ENCODE measurements at regions not wholly inside any gene's neighbourhood (a gene's known extent, or its start where the extent isn't known, plus 50 kb on each side); places are given as distances from the start of the nearest gene placed in this dataset.

DNA sequence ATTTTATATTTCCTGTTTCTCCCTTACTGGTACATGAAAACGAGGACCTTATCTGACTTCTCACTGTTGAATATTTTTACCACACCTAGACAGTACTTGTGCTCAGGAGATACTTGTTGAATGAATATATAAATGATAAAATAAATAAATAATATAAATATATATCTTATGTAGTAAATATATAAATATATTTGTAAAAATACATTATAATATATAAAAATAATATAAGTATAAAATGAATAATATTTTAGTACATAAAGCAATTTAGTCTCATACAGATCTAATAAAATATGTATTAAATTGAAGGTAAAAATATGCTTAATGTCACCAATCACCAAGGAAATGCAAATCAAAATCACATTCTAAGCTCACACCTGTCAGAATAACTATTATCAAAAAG lies 360.6 kb downstream of the EFNA5 start:
- intact Hi-C loops (cut with DNase I): no loop called here
- H3K27me3 ChIP-seq: no peaks in the 10 kb centered on the region
- H3K4me1 ChIP-seq: no peaks in the 10 kb centered on the region
- no peak overlapping the region for H3K4me3 ChIP-seq
- TF ChIP-seq, protein P1, sequence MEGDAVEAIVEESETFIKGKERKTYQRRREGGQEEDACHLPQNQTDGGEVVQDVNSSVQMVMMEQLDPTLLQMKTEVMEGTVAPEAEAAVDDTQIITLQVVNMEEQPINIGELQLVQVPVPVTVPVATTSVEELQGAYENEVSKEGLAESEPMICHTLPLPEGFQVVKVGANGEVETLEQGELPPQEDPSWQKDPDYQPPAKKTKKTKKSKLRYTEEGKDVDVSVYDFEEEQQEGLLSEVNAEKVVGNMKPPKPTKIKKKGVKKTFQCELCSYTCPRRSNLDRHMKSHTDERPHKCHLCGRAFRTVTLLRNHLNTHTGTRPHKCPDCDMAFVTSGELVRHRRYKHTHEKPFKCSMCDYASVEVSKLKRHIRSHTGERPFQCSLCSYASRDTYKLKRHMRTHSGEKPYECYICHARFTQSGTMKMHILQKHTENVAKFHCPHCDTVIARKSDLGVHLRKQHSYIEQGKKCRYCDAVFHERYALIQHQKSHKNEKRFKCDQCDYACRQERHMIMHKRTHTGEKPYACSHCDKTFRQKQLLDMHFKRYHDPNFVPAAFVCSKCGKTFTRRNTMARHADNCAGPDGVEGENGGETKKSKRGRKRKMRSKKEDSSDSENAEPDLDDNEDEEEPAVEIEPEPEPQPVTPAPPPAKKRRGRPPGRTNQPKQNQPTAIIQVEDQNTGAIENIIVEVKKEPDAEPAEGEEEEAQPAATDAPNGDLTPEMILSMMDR (IDR thresholded peaks at IDR 0.05): no peak
- H3K9me3 ChIP-seq: no peaks in the 10 kb centered on the region
- no peaks in the 10 kb centered on the region for H3K36me3 ChIP-seq
- no peak overlapping the region for H3K27ac ChIP-seq
- DNase-seq (ENCODE audit: low spot score in 2 of 2): no peak

- Histone ChIP-seq H3K4me1 (no peaks in the 10 kb centered on the region), H3K27ac (no peak overlapping the region), H3K27me3 (no peaks in the 10 kb centered on the region), H3K4me3 (no peak overlapping the region), H3K9me3 (no peaks in the 10 kb centered on the region), H3K36me3 (no peaks in the 10 kb centered on the region)
- DNase-seq (ENCODE audit: low spot score in 2 of 2): no peak
- TF ChIP-seq, protein P1 (IDR thresholded peaks at IDR 0.05): no peak
- intact Hi-C loops (cut with DNase I): no loop called here
These were observed 364.1 kb downstream of the EFNA5 start for GRCh38 chr5:107306594-107306993.

GRCh38 chr5:107306002-107306401 lies 364.7 kb downstream of the EFNA5 start:
- no peaks in the 10 kb centered on the region for H3K36me3 ChIP-seq
- no peak overlapping the region for H3K4me3 ChIP-seq
- TF ChIP-seq, protein P1 (IDR thresholded peaks at IDR 0.05): no peak
- no peak for DNase-seq (ENCODE audit: low spot score in 2 of 2)
- H3K27me3 ChIP-seq: no peaks in the 10 kb centered on the region
- no peaks in the 10 kb centered on the region for H3K9me3 ChIP-seq
- H3K27ac ChIP-seq: no peak overlapping the region
- intact Hi-C loops (cut with DNase I): no loop called here
- H3K4me1 ChIP-seq: no peaks in the 10 kb centered on the region

DNA sequence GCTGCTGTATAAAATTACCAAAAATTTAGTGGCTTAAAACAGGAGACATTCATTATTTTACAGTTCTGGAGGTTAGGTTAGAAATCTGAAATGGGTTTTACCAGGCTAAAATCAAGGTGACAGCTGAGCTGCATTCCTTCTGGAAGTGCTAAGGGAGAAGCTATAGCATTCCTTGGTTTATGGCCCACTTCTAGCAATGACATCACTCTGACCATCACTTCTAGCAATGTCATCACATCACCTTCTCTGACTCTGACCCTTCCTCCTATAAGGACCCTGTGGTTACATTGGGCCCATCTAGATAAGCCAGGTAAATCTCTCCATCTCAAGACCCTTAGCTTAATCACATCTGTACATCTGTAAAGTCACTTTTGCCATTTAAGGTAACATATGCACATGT lies 366.1 kb downstream of the EFNA5 start:
- Histone ChIP-seq H3K4me3 (no peak overlapping the region), H3K4me1 (no peaks in the 10 kb centered on the region), H3K27me3 (no peaks in the 10 kb centered on the region), H3K36me3 (no peaks in the 10 kb centered on the region), H3K27ac (no peak overlapping the region), H3K9me3 (no peaks in the 10 kb centered on the region)
- no peak for DNase-seq (ENCODE audit: low spot score in 2 of 2)
- intact Hi-C loops (cut with DNase I): no loop called here
- TF ChIP-seq, protein P1 (IDR thresholded peaks at IDR 0.05): no peak

- Histone ChIP-seq H3K9me3 (no peaks in the 10 kb centered on the region), H3K4me1 (no peaks in the 10 kb centered on the region), H3K27me3 (no peaks in the 10 kb centered on the region), H3K36me3 (no peaks in the 10 kb centered on the region), H3K4me3 (no peak overlapping the region), H3K27ac (no peak overlapping the region)
- TF ChIP-seq, protein P1 (IDR thresholded peaks at IDR 0.05): no peak
- no peak for DNase-seq (ENCODE audit: low spot score in 2 of 2)
- intact Hi-C loops (cut with DNase I): no loop called here
These were observed 367.4 kb downstream of the EFNA5 start for GRCh38 chr5:107303171-107303968.

All from ascending aorta (tissue), 2 donors.